ENCODE measurements at regions not wholly inside any gene's neighbourhood (a gene's known extent, or its start where the extent isn't known, plus 50 kb on each side); places are given as distances from the start of the nearest gene placed in this dataset.
"Not testable (repeated sequence)": the region's sequence is repeated elsewhere in the genome, so short reads cannot be mapped to it uniquely, and the experiment has no call there.

DNA sequence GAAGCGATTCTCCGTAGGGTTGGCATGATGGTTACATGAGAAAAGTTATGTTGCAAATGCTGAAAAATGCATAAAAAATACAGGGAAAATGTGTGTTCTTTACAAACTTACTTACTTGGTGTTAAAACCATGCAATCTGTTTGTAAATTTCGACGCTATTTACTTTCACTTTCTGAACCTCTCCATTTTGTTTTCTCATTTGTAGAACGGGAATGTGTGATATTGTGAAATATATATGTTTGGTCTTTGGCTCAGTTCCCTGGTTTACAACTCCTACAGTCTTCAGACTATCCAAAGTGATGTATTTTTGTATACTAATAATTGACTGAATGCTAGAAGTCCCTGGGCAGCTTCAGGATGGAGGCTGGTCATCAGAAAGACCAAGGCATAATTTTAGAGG lies 982.3 kb downstream of the ADGRL2 start:
- Histone ChIP-seq H3K27me3 (ENCODE audit: insufficient read depth, poor library complexity, severe bottlenecking) (no peaks in the 10 kb centered on the region), H3K27ac (ENCODE audit: poor library complexity, severe bottlenecking) (no peak overlapping the region), H3K4me1 (ENCODE audit: insufficient read depth, poor library complexity, severe bottlenecking) (no peaks in the 10 kb centered on the region), H3K4me3 (ENCODE audit: severe bottlenecking) (no peak overlapping the region), H3K36me3 (ENCODE audit: low read depth) (no peaks in the 10 kb centered on the region), H3K9me3 (ENCODE audit: severe bottlenecking) (no peaks in the 10 kb centered on the region)
- TF ChIP-seq, protein P1, sequence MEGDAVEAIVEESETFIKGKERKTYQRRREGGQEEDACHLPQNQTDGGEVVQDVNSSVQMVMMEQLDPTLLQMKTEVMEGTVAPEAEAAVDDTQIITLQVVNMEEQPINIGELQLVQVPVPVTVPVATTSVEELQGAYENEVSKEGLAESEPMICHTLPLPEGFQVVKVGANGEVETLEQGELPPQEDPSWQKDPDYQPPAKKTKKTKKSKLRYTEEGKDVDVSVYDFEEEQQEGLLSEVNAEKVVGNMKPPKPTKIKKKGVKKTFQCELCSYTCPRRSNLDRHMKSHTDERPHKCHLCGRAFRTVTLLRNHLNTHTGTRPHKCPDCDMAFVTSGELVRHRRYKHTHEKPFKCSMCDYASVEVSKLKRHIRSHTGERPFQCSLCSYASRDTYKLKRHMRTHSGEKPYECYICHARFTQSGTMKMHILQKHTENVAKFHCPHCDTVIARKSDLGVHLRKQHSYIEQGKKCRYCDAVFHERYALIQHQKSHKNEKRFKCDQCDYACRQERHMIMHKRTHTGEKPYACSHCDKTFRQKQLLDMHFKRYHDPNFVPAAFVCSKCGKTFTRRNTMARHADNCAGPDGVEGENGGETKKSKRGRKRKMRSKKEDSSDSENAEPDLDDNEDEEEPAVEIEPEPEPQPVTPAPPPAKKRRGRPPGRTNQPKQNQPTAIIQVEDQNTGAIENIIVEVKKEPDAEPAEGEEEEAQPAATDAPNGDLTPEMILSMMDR (IDR thresholded peaks at IDR 0.05; ENCODE audit: poor library complexity, severe bottlenecking), result no peak
- ATAC-seq (ENCODE audit: low read depth), result no peak
- DNase-seq (ENCODE audit: low spot score), result no peak

DNA sequence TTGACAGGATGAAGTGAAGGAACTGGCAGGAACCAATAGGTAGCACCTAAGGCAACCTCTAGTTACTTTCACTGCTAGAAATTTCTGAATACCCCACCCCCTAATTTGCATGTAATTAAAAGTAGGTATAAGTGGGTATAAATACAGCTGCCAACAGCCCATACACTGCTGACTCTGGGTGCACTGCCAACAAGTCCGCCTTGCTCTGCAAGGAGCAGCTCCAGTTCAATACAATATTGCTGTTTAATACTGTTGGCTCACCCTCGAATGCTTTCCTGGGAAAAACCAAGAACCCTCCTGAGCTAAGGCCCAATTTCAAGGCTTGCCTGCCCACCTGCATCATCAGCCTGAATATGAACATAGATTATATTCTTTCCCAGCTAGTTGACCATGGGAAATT lies 981.9 kb downstream of the ADGRL2 start:
- no peaks in the 10 kb centered on the region for H3K36me3 ChIP-seq (ENCODE audit: low read depth)
- no peaks in the 10 kb centered on the region for H3K9me3 ChIP-seq (ENCODE audit: severe bottlenecking)
- DNase-seq (ENCODE audit: low spot score) (no peak), ATAC-seq (ENCODE audit: low read depth) (no peak)
- H3K4me1 ChIP-seq (ENCODE audit: insufficient read depth, poor library complexity, severe bottlenecking), result no peaks in the 10 kb centered on the region
- H3K27ac ChIP-seq (ENCODE audit: poor library complexity, severe bottlenecking), result no peak overlapping the region
- H3K4me3 ChIP-seq (ENCODE audit: severe bottlenecking), result no peak overlapping the region
- no peaks in the 10 kb centered on the region for H3K27me3 ChIP-seq (ENCODE audit: insufficient read depth, poor library complexity, severe bottlenecking)
- TF ChIP-seq, protein P1 (IDR thresholded peaks at IDR 0.05; ENCODE audit: poor library complexity, severe bottlenecking), result no peak

DNA sequence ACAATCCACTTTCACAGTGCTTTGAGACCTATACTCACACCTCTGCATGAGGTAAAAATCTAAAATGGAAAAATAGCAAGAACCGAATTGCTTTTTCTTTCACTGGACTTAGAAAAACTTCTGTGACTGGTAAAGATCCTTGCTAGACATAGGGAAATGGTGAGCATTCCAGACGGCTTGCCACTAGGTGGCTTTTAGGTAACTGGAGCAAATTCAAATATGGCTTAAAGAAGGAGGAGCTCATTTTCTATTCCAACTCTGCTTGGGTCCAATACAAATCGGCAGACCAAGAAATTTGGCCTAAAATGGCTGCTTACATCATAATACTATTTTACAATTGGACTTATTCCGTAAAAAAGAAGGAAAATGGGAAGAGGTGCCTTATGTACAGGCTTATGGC lies 977.9 kb downstream of the ADGRL2 start:
- DNase-seq (ENCODE audit: low spot score), result no peak
- H3K9me3 ChIP-seq (ENCODE audit: severe bottlenecking), result no peaks in the 10 kb centered on the region
- no peaks in the 10 kb centered on the region for H3K36me3 ChIP-seq (ENCODE audit: low read depth)
- H3K4me1 ChIP-seq (ENCODE audit: insufficient read depth, poor library complexity, severe bottlenecking), result no peaks in the 10 kb centered on the region
- no peak for ATAC-seq (ENCODE audit: low read depth)
- H3K27me3 ChIP-seq (ENCODE audit: insufficient read depth, poor library complexity, severe bottlenecking), result no peaks in the 10 kb centered on the region
- H3K4me3 ChIP-seq (ENCODE audit: severe bottlenecking), result no peak overlapping the region
- TF ChIP-seq, protein P1 (IDR thresholded peaks at IDR 0.05; ENCODE audit: poor library complexity, severe bottlenecking), result peak; percentile 33
- no peak overlapping the region for H3K27ac ChIP-seq (ENCODE audit: poor library complexity, severe bottlenecking)

DNA sequence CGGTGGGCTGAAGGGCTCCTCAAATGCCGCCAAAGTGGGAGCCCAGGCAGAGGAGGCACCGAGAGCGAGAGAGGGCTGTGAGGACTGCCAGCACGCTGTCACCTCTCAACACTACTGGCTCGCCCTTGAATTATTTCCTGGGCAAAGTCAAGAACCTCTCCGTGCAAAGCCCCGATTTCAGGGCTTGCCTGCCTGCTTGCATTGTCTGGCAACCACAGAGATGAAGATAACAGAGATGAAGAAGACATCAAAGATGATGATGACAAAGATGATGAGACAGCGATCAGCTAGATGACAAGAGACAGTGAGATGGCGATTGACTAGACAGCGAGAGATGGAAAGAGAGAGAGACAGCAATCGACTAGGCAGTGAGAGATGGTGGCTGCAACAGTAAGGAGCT lies 976.5 kb downstream of the ADGRL2 start:
- Histone ChIP-seq H3K27ac (ENCODE audit: poor library complexity, severe bottlenecking) (no peak overlapping the region), H3K27me3 (ENCODE audit: insufficient read depth, poor library complexity, severe bottlenecking) (no peaks in the 10 kb centered on the region), H3K36me3 (ENCODE audit: low read depth) (no peaks in the 10 kb centered on the region), H3K9me3 (ENCODE audit: severe bottlenecking) (no peaks in the 10 kb centered on the region), H3K4me1 (ENCODE audit: insufficient read depth, poor library complexity, severe bottlenecking) (no peaks in the 10 kb centered on the region), H3K4me3 (ENCODE audit: severe bottlenecking) (no peak overlapping the region)
- ATAC-seq (ENCODE audit: low read depth) (no peak), DNase-seq (ENCODE audit: low spot score) (no peak)
- TF ChIP-seq, protein P1 (IDR thresholded peaks at IDR 0.05; ENCODE audit: poor library complexity, severe bottlenecking), result no peak

DNA sequence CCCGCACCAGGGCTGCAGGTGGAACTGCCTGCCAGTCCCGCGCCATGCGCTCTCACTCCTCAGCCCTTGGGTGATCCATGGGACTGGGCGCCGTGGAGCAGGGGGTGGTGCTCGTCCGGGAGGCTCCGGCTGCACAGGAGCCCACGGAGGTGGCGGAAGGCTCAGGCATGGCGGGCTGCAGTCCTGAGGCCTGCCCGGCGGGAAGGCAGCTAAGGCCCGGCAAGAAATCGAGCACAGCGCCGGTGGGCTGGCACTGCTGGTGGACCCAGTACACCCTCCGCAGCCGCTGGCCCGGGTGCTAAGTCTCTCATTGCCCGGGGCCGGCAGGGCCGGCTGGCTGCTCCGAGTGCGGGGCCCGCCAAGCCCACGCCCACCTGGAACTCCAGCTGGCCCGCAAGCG lies 976.0 kb downstream of the ADGRL2 start:
- H3K4me3 ChIP-seq (ENCODE audit: severe bottlenecking); H3K4me1 ChIP-seq (ENCODE audit: insufficient read depth, poor library complexity, severe bottlenecking); ATAC-seq (ENCODE audit: low read depth); H3K27me3 ChIP-seq (ENCODE audit: insufficient read depth, poor library complexity, severe bottlenecking); H3K27ac ChIP-seq (ENCODE audit: poor library complexity, severe bottlenecking); H3K36me3 ChIP-seq (ENCODE audit: low read depth); H3K9me3 ChIP-seq (ENCODE audit: severe bottlenecking); DNase-seq (ENCODE audit: low spot score): not testable (repeated sequence)
